Esophagus (tissue), 2 donors: ENCODE measurements at regions not wholly inside any gene's neighbourhood (a gene's known extent, or its start where the extent isn't known, plus 50 kb on each side); places are given as distances from the start of the nearest gene placed in this dataset.

Experiments used
- H3K27ac ChIP-seq, 2 donors: one replicate each; pipeline ENCODE4 v1.5.1; 2013; ENCODE audit warnings: low read depth in 2 of 2, mild to moderate bottlenecking in 2 of 2, inconsistent platforms in 1 of 2, low read length in 1 of 2, moderate library complexity in 1 of 2
- H3K27me3 ChIP-seq, 2 donors: one replicate each; pipeline ENCODE4 v1.6.1; 2013; ENCODE audit warnings: low read length in 2 of 2, control low read depth in 1 of 2, mild to moderate bottlenecking in 1 of 2; ENCODE audit not compliant: insufficient read depth in 2 of 2, control insufficient read depth in 1 of 2
- H3K36me3 ChIP-seq, 2 donors: one replicate each; pipeline ENCODE4 v1.6.1; 2013; ENCODE audit warnings: low read length in 1 of 2; ENCODE audit not compliant: control insufficient read depth in 2 of 2, insufficient read depth in 2 of 2
- H3K4me1 ChIP-seq, 2 donors: one replicate each; pipeline ENCODE4 v1.6.1; 2013; ENCODE audit warnings: low read length in 1 of 2; ENCODE audit not compliant: control insufficient read depth in 2 of 2, insufficient read depth in 2 of 2
- H3K4me3 ChIP-seq, 2 donors: one replicate each; pipeline ENCODE4 v1.5.1; 2013; ENCODE audit warnings: low read length in 2 of 2, mild to moderate bottlenecking in 2 of 2, low read depth in 1 of 2, moderate library complexity in 1 of 2
- H3K9me3 ChIP-seq, 2 donors: one replicate each; pipeline ENCODE4 v1.6.1; 2013; ENCODE audit warnings: mild to moderate bottlenecking in 2 of 2, low read depth in 1 of 2, low read length in 1 of 2, moderate library complexity in 1 of 2; ENCODE audit not compliant: control insufficient read depth in 2 of 2, insufficient read depth in 1 of 2
- WGBS, 2 donors: extraction: QIAGEN DNeasy Blood & Tissue Kit; methylation state at CpG; one replicate each; pipeline ENCODE4 v1.1.7; 2013; 5-methylcytosine and 5-hydroxymethylcytosine counted together
- donor health status: healthy with polysubstance abuse.
- donor health status: Bipolar disorder and iron deficiency.

DNA sequence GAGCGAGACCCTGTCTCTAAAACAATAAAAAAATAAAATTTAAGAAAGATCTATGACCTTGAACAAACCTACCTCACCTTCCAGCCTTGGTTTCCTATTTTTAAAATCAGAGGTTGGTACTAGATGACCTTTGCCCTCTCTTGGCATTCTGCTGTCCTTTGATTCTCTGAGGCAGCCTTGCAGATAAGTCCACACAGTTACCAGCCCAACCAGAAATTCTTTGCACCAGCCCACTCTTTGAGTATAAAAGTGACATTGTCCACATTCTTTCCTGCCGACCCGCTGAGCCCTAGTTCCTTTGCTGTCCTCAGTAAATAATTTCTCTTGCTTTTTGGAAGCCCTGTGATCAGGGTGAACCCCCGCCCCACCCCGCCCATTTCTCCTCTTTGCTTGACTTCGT is 150.4 kb downstream of the PHETA1 start:
- Histone ChIP-seq H3K9me3 (peaks cover 0 to 1% of the 10 kb centered on the region in 2 donors), H3K27ac (no peak overlapping the region), H3K27me3 (no peaks in the 10 kb centered on the region), H3K36me3 (no peaks in the 10 kb centered on the region), H3K4me1 (peaks cover 0 to 3% of the 10 kb centered on the region in 2 donors), H3K4me3 (no peak overlapping the region)
- WGBS, 2 donors, result 69 to 70% methylated on average over 6 of the region's 6 CpGs

DNA sequence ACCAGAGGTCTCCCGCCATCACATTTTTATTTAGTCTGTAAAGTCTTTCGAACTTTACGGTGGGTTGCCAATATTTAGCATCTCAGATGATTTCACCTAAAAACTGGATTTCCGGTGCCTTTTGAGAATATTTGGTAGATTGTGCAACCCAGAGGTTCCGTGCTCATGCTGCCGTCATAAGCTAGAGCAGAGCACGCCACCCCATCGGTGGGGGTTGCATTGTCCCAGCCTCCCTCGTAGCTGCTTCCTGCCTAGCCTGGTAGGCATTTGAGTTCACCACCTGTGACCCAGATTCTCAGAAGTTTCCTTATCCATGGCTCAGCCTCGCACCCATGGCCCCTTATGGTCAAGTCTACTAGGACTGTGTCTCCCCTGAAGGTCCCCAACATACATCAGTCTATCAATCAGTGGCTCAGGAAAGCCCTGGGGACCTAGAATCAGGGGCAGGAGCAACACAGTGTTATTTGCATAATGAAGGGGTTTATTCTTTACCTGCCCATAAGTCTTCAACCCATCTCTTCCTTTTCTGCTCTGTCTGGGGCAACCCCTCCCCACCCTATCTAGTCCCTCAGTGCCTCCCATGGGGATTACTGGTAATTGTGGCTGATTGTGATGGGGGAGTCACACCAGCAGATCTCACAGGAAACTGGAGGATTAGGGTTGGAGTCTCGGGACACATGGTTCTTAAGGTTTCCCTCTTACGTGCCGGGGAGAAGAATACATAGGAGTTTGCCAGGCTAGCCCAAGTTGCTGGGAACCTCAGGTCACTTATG is 152.3 kb downstream of the PHETA1 start:
- H3K36me3 ChIP-seq, result no peaks in the 10 kb centered on the region
- no peaks in the 10 kb centered on the region for H3K27me3 ChIP-seq
- H3K4me1 ChIP-seq, result peaks cover 0 to 3% of the 10 kb centered on the region in 2 donors
- no peak overlapping the region for H3K4me3 ChIP-seq
- WGBS, 2 donors, result 82 to 83% methylated on average over 13 of the region's 13 CpGs
- H3K27ac ChIP-seq, result no peak overlapping the region
- no peaks in the 10 kb centered on the region for H3K9me3 ChIP-seq

DNA sequence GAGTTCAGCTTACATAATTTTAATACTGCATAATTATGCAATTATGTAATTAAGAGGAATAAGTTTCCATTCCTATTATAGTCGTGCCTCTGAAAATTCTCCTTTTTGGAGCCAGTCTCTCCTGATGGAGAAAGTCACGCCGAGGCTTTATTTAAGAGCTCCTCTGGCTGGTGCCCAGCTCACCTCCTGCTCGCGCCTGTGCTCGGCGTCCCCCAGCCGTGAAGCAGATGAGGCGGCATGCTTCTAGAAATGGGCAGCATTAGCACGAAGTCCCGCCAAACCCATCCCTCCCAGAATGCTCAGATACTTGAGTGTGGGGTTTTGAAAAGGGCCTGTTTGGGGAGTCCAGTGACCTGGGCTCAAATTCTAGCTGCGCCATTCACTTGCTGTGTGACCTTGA is 153.0 kb downstream of the PHETA1 start:
- H3K4me3 ChIP-seq, result no peak overlapping the region
- H3K27ac ChIP-seq, result no peak overlapping the region
- no peaks in the 10 kb centered on the region for H3K9me3 ChIP-seq
- H3K27me3 ChIP-seq, result peaks cover 0 to 4% of the 10 kb centered on the region in 2 donors
- 81 to 85% methylated on average over 12 of the region's 12 CpGs for WGBS, 2 donors
- peaks cover 0 to 3% of the 10 kb centered on the region in 2 donors for H3K4me1 ChIP-seq
- H3K36me3 ChIP-seq, result no peaks in the 10 kb centered on the region

DNA sequence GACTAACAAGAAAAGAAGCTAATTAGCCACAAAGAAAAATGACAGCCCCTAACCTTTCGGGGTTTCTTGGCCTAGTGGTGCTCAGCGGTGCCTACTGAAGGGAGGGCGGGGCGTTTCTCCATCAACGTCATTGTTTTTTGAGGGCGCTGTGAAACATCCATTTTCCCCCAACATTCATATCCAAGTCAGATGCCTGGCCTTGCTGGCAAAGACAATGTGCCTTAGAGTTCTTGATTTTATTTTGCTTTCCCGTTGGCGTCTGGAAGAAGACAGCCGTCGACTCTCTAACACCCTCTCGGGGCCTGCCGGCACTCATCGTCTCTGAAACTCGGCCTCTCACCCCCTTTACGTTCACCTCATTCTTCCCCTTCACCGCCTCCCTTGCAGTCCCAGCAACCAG is 154.5 kb downstream of the PHETA1 start:
- Histone ChIP-seq H3K36me3 (no peaks in the 10 kb centered on the region), H3K9me3 (no peaks in the 10 kb centered on the region), H3K4me3 (no peak overlapping the region), H3K27ac (no peak overlapping the region), H3K27me3 (peaks cover 0 to 4% of the 10 kb centered on the region in 2 donors), H3K4me1 (peaks cover 0 to 3% of the 10 kb centered on the region in 2 donors)
- WGBS, 2 donors, result 63 to 65% methylated on average over 16 of the region's 16 CpGs

DNA sequence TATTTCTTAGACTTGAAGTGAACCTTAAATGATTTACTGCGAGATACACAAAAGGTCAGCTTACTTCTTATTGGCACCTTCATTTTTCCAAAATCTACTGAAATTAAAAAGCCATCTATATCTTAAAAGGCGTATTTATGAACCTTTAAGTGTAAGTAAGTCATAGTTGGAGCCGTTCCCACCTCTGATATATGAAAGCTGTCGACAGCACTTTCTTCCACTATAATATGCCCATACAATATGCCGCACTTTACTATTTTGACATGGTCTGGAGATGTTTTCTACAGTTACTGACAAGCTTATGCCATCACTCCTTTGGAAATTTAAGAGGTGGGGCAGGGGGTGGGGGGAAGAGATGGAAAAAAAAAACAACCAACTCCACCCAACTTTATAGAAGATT is 155.3 kb downstream of the PHETA1 start:
- Histone ChIP-seq H3K9me3 (no peaks in the 10 kb centered on the region), H3K27ac (no peak overlapping the region), H3K36me3 (no peaks in the 10 kb centered on the region), H3K4me1 (peaks cover 0 to 3% of the 10 kb centered on the region in 2 donors), H3K27me3 (peaks cover 0 to 4% of the 10 kb centered on the region in 2 donors), H3K4me3 (no peak overlapping the region)
- 77 to 82% methylated on average over 5 of the region's 5 CpGs for WGBS, 2 donors

DNA sequence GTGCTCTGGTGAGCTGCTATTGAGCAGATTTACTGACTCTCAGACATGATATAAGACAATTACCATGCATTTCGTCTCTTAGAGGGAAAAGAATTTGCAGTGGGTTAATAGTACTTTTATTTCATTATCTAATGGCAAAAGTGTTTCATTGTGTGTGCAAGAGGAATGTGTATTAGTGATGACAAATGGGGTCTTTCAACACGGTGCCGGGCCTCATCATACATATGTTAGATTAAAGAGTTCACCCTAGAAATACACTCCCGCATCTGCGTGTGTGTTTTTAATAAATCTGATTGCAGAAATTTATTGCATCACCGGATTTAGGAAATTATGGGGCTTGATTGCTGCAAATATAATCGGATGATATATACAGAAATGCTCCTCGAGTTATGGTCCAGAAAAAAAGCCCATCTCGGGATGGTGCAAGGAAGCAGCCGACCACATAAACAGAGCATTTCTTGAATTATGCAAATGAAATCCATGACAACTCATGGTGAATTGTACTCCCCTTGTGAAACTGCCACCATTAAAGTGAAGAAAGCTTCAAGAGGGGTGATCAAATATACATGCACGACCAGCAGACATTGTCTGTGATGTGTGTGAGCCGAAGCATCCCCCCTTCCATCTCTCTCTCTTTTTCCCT is 156.0 kb downstream of the PHETA1 start:
- no peaks in the 10 kb centered on the region for H3K4me1 ChIP-seq
- H3K27ac ChIP-seq, result no peak overlapping the region
- H3K9me3 ChIP-seq, result no peaks in the 10 kb centered on the region
- no peak overlapping the region for H3K4me3 ChIP-seq
- peaks cover 0 to 4% of the 10 kb centered on the region in 2 donors for H3K27me3 ChIP-seq
- 74 to 76% methylated on average over 12 of the region's 12 CpGs for WGBS, 2 donors
- H3K36me3 ChIP-seq, result no peaks in the 10 kb centered on the region

DNA sequence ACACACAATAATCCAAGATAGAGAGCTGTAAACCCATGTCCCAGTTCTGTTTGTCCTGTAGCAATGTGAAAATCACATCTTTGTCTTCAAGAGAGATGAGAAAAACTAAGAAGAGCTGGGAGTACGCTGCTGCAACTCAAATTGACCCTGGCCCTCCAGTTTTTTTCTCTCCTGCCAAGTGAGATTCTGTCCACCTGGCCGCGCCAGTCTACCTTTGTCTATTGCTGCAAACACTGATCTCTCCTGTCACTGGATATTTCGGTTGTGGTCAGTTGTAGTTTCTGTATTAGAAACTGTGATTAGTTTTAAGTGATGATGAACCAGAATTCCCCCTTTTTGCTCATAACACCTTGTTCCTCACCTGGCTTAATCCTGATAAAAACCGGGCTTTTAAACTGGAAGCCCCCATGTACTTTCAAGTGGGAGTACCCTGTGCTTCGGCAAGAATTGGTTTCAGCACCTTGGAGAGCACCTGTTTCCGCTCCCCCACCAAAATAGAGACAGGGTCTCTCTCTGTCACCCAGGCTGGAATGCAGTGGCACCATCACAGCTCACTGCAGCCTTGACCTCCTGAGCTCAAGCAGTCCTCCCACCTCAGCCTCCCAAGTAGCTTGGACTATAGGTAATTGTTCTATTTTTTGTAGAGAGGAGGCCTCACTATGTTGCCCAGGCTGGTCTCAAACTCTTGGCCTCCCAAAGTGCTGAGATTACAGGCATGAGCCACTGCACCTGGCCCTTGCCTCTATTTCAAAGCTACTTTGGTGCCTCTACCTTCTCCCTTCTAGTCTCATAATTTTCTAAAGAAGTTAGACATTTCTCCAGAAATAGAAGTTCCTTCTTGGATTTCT is 156.8 kb downstream of the PHETA1 start:
- Histone ChIP-seq H3K4me3 (no peak overlapping the region), H3K27me3 (peaks cover 0 to 4% of the 10 kb centered on the region in 2 donors), H3K9me3 (no peaks in the 10 kb centered on the region), H3K4me1 (no peaks in the 10 kb centered on the region), H3K36me3 (no peaks in the 10 kb centered on the region), H3K27ac (no peak overlapping the region)
- WGBS, 2 donors, result 38 to 42% methylated on average over 7 of the region's 7 CpGs

DNA sequence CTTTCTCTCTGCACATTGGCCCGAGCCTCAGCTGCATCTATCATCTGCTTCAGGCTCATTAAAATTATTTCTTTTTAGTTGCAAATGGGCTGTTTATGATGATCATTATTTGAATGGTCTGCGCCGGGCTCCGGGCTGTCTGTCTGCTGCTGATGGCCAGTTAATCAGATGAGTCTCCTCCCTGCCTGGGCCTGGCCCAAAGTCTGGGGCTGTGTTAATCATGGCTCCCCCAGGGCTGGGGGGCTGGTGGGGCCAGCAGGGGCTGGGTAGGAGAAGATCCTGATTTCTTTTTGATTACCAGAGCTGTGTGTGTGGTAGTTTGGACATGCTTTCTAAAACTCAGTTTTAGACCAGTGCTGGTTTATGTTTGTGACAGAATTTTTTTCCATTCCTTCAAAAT is 159.1 kb downstream of the PHETA1 start:
- Histone ChIP-seq H3K36me3 (no peaks in the 10 kb centered on the region), H3K27ac (no peak overlapping the region), H3K9me3 (no peaks in the 10 kb centered on the region), H3K27me3 (peaks cover 0 to 4% of the 10 kb centered on the region in 2 donors), H3K4me3 (no peak overlapping the region), H3K4me1 (no peaks in the 10 kb centered on the region)
- 66 to 72% methylated on average over 4 of the region's 4 CpGs for WGBS, 2 donors

DNA sequence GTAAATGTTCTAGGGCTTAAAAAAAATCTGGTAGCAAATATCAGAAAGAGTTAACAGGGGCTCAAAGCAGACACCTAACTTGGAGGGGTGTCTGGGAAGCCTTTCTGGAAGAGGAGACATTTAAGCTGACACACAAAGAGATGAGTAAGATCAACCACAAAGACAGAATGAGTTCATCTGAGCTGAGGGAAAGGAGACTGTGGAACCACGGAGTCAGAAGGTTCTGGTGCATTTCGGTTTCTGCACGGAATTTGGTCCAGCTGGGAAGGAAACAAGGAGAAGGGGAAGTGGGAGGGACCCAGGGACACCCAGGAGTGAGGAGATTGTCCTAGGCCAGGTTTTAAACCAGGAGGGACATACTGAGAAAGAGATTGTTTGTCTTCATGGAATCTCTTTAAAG is 161.1 kb downstream of the PHETA1 start:
- Histone ChIP-seq H3K27ac (no peak overlapping the region), H3K27me3 (peaks cover 0 to 4% of the 10 kb centered on the region in 2 donors), H3K9me3 (no peaks in the 10 kb centered on the region), H3K4me3 (no peak overlapping the region), H3K4me1 (no peaks in the 10 kb centered on the region), H3K36me3 (no peaks in the 10 kb centered on the region)
- WGBS, 2 donors, result 51 to 63% methylated on average over 3 of the region's 3 CpGs
